KMS-11 (cell line): ENCODE measurements at regions not wholly inside any gene's neighbourhood (a gene's known extent, or its start where the extent isn't known, plus 50 kb on each side); places are given as distances from the start of the nearest gene placed in this dataset.

Experiments
- H2AFZ ChIP-seq: fragments of 200-600 bp; sonication (generic); 2 replicates; pipeline ENCODE4 v1.6.1; 2016; ENCODE audit warnings: antibody characterized with exemption, mixed run types, low read depth
- H3K27ac ChIP-seq: fragments of 200-600 bp; sonication (generic); 2 replicates; pipeline ENCODE4 v1.6.1; 2016; ENCODE audit warnings: mild to moderate bottlenecking, mixed run types
- H3K27me3 ChIP-seq: fragments of 200-600 bp; sonication (generic); 2 replicates; pipeline ENCODE4 v1.6.1; 2017; ENCODE audit warnings: mild to moderate bottlenecking, low read depth, mixed run types, moderate library complexity; ENCODE audit not compliant: insufficient read depth
- H3K36me3 ChIP-seq: fragments of 200-600 bp; sonication (generic); 2 replicates; pipeline ENCODE4 v1.6.1; 2017; ENCODE audit warnings: mild to moderate bottlenecking, mixed run types; ENCODE audit not compliant: insufficient read depth
- H3K4me1 ChIP-seq: fragments of 200-600 bp; sonication (generic); 2 replicates; pipeline ENCODE4 v1.6.1; 2016; ENCODE audit warnings: mild to moderate bottlenecking, low read depth, mixed run types; ENCODE audit not compliant: poor library complexity, severe bottlenecking
- H3K4me2 ChIP-seq: fragments of 200-600 bp; sonication (generic); 2 replicates; pipeline ENCODE4 v1.7.0; 2016; ENCODE audit warnings: mild to moderate bottlenecking, mixed run types
- H3K4me3 ChIP-seq: fragments of 200-600 bp; sonication (generic); IDR thresholded peaks from 2 replicates; pipeline ENCODE4 v1.6.1; 2017; ENCODE audit warnings: low read depth, low read length, mixed read lengths; ENCODE audit not compliant: insufficient read depth
- H3K79me2 ChIP-seq: fragments of 200-600 bp; sonication (generic); 2 replicates; pipeline ENCODE4 v1.6.1; 2016; ENCODE audit warnings: low read depth, mixed run types; ENCODE audit not compliant: insufficient read depth
- H3K9ac ChIP-seq: fragments of 200-600 bp; sonication (generic); 2 replicates; pipeline ENCODE4 v1.6.1; 2016; ENCODE audit warnings: mild to moderate bottlenecking, mixed run types
- H4K20me1 ChIP-seq: fragments of 200-600 bp; sonication (generic); 2 replicates; pipeline ENCODE4 v1.6.1; 2016; ENCODE audit warnings: mild to moderate bottlenecking, mixed run types; ENCODE audit not compliant: insufficient read depth
- CTCF ChIP-seq: fragments of 200-600 bp; sonication (generic); conservative IDR thresholded peaks from 2 replicates; pipeline ENCODE4 v1.6.1; 2017; ENCODE audit warnings: low read depth, mild to moderate bottlenecking, antibody characterized with exemption, low read length, moderate library complexity, mixed read lengths

DNA sequence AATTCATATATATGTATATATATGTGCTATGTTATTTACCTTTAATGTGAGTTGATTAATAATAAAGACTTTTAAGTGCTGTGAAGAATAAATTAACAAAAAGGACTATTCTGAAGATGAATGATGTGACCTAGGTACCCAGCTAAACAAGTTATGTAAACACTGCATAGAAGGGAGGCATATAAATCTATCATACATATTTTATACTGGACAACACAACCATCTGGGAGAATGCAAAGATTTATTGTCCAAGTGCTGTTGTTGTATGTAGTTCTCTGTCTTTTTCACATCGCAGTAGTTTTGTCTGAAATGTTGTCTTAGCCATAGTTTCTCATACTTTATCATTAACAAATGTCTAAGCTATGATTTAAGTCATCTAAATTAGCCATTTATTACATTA is 337.6 kb downstream of the PCDH18 start:
- Histone ChIP-seq H2AFZ (no peak overlapping the region), H3K4me3 (no peak overlapping the region), H3K4me1 (no peaks in the 10 kb centered on the region), H3K79me2 (no peaks in the 10 kb centered on the region), H3K9ac (no peak overlapping the region), H3K36me3 (no peaks in the 10 kb centered on the region), H3K27me3 (no peaks in the 10 kb centered on the region), H3K4me2 (no peak overlapping the region), H4K20me1 (no peaks in the 10 kb centered on the region), H3K27ac (no peak overlapping the region)
- no peak for TF ChIP-seq CTCF

DNA sequence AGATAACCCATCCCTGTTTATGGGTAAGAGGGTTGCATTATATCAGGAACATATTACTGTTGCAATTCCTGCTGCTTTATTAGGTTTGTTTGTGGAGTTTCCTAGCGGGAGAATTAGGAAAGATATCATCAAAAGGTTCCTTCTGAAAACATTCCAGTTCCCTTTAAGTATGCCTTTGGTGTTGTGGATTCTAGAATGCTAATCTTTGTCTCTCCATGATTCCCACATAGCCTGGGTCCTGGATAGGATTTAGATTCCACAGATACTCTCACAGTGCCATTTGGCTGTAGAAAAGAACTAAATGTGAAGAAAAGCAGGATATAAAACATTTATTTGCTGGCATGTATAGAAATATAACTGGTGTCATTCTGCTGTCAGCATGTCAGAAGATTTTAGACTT is 338.7 kb downstream of the PCDH18 start:
- Histone ChIP-seq H3K4me1 (no peaks in the 10 kb centered on the region), H3K9ac (no peak overlapping the region), H4K20me1 (no peaks in the 10 kb centered on the region), H3K79me2 (no peaks in the 10 kb centered on the region), H3K27me3 (no peaks in the 10 kb centered on the region), H2AFZ (no peak overlapping the region), H3K27ac (no peak overlapping the region), H3K4me2 (no peak overlapping the region), H3K4me3 (no peak overlapping the region), H3K36me3 (no peaks in the 10 kb centered on the region)
- no peak for TF ChIP-seq CTCF

DNA sequence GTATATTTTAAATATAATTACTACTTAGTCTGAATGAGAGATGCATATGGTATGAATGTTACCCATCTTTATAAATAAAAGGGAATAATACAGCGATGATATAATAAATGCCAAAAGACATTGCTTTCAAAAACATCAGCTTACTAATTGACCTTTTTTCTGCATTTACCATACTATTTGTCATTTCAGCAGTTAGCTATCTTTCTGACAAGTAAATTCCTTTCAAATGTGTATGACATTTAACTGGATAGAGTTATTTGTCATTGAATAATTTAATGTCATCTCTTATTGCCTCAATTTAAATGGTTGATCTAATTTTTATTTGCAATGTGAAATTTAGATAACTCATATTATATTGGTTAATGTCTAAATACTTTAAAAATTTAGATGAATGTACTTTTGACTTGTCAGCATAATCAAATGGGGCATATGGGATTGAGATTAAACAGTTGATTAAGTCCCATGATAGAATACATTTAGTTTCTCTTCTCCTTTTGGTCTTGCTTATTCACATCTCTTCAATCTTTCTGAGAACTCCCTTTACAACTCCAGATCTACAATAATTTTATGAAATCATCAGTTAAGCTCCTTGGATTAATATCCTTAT is 350.9 kb downstream of the PCDH18 start:
- H3K27ac ChIP-seq = no peak overlapping the region
- H4K20me1 ChIP-seq = no peaks in the 10 kb centered on the region
- no peaks in the 10 kb centered on the region for H3K4me1 ChIP-seq
- H3K27me3 ChIP-seq = no peaks in the 10 kb centered on the region
- no peak overlapping the region for H3K4me2 ChIP-seq
- H3K36me3 ChIP-seq = no peaks in the 10 kb centered on the region
- H3K79me2 ChIP-seq = no peaks in the 10 kb centered on the region
- TF ChIP-seq CTCF = no peak
- no peak overlapping the region for H3K9ac ChIP-seq
- H2AFZ ChIP-seq = no peak overlapping the region
- no peak overlapping the region for H3K4me3 ChIP-seq

GRCh38 chr4:137180349-137180748 is 351.9 kb downstream of the PCDH18 start:
- Histone ChIP-seq H3K27me3 (no peaks in the 10 kb centered on the region), H3K9ac (no peak overlapping the region), H3K79me2 (no peaks in the 10 kb centered on the region), H4K20me1 (no peaks in the 10 kb centered on the region), H3K27ac (no peak overlapping the region), H3K4me2 (no peak overlapping the region), H3K4me1 (no peaks in the 10 kb centered on the region), H3K36me3 (no peaks in the 10 kb centered on the region), H2AFZ (no peak overlapping the region), H3K4me3 (no peak overlapping the region)
- TF ChIP-seq CTCF = no peak
